PC-3 (cell line): ENCODE measurements at regions not wholly inside any gene's neighbourhood (a gene's known extent, or its start where the extent isn't known, plus 50 kb on each side); places are given as distances from the start of the nearest gene placed in this dataset.

ENCODE experiments used
- CTCF ChIP-seq: fragments of 300-600 bp; sonication (generic); conservative IDR thresholded peaks from 2 replicates; pipeline ENCODE4 v1.5.1; 2017; ENCODE audit warnings: antibody characterized with exemption, low read depth, mild to moderate bottlenecking, low read length
- EZH2 ChIP-seq: fragments of 300-600 bp; sonication (generic); IDR thresholded peaks from one replicate; pipeline ENCODE4 v1.6.1; 2017; ENCODE audit warnings: antibody characterized with exemption, mild to moderate bottlenecking, low read length; ENCODE audit not compliant: unreplicated experiment

GRCh38 chr2:225231900-225232299, 167.6 kb upstream of the NYAP2 start:
- TF ChIP-seq CTCF (no peak), EZH2 (no peak)
